Parathyroid adenoma (tissue), 2 donors: ENCODE measurements at regions not wholly inside any gene's neighbourhood (a gene's known extent, or its start where the extent isn't known, plus 50 kb on each side); places are given as distances from the start of the nearest gene placed in this dataset.

Experiments used
- H2AFZ ChIP-seq: fragments of 300-600 bp; sonication (generic); one replicate; pipeline ENCODE4 v1.7.0; 2017; ENCODE audit warnings: antibody characterized with exemption, mild to moderate bottlenecking
- H3K27ac ChIP-seq: fragments of 300-600 bp; sonication (generic); one replicate; pipeline ENCODE4 v1.7.0; 2017
- H3K27me3 ChIP-seq: fragments of 300-600 bp; sonication (generic); one replicate; pipeline ENCODE4 v1.7.0; 2017; ENCODE audit warnings: low read length; ENCODE audit not compliant: control insufficient read depth, insufficient read depth
- H3K36me3 ChIP-seq: fragments of 300-600 bp; sonication (generic); one replicate; pipeline ENCODE4 v1.7.0; 2017; ENCODE audit warnings: low read length; ENCODE audit not compliant: control insufficient read depth, insufficient read depth
- H3K4me1 ChIP-seq: fragments of 300-600 bp; sonication (generic); one replicate; pipeline ENCODE4 v1.7.0; 2017; ENCODE audit warnings: control low read depth
- H3K4me2 ChIP-seq: fragments of 300-600 bp; sonication (generic); one replicate; pipeline ENCODE4 v1.7.0; 2017; ENCODE audit warnings: low read length
- H3K4me3 ChIP-seq: fragments of 300-600 bp; sonication (generic); one replicate; pipeline ENCODE4 v1.7.0; 2017; ENCODE audit warnings: low read depth, low read length
- H3K79me2 ChIP-seq: fragments of 300-600 bp; sonication (generic); one replicate; pipeline ENCODE4 v1.7.0; 2017; ENCODE audit warnings: control low read depth
- H3K9ac ChIP-seq: fragments of 300-600 bp; sonication (generic); one replicate; pipeline ENCODE4 v1.7.0; 2017; ENCODE audit warnings: mild to moderate bottlenecking
- H3K9me3 ChIP-seq: fragments of 300-600 bp; sonication (generic); one replicate; pipeline ENCODE4 v1.7.0; 2017; ENCODE audit warnings: low read length; ENCODE audit not compliant: control insufficient read depth
- TF ChIP-seq, protein P1 (sequence below): fragments of 300-600 bp; sonication (generic); IDR thresholded peaks from one replicate; pipeline ENCODE4 v1.7.0; 2017; ENCODE audit warnings: antibody characterized with exemption, mild to moderate bottlenecking
- donor health status: primary hyperparathyroidism.

GRCh38 chr6:99064834-99065233 is 117.1 kb upstream of the FBXL4 start:
- no peaks in the 10 kb centered on the region for H3K9me3 ChIP-seq
- no peaks in the 10 kb centered on the region for H3K27me3 ChIP-seq
- no peaks in the 10 kb centered on the region for H3K79me2 ChIP-seq
- H3K4me3 ChIP-seq, result no peak overlapping the region
- H3K27ac ChIP-seq, result no peak overlapping the region
- no peaks in the 10 kb centered on the region for H3K36me3 ChIP-seq
- no peak overlapping the region for H3K9ac ChIP-seq
- H2AFZ ChIP-seq, result no peak overlapping the region
- H3K4me1 ChIP-seq, result no peaks in the 10 kb centered on the region
- TF ChIP-seq, protein P1, sequence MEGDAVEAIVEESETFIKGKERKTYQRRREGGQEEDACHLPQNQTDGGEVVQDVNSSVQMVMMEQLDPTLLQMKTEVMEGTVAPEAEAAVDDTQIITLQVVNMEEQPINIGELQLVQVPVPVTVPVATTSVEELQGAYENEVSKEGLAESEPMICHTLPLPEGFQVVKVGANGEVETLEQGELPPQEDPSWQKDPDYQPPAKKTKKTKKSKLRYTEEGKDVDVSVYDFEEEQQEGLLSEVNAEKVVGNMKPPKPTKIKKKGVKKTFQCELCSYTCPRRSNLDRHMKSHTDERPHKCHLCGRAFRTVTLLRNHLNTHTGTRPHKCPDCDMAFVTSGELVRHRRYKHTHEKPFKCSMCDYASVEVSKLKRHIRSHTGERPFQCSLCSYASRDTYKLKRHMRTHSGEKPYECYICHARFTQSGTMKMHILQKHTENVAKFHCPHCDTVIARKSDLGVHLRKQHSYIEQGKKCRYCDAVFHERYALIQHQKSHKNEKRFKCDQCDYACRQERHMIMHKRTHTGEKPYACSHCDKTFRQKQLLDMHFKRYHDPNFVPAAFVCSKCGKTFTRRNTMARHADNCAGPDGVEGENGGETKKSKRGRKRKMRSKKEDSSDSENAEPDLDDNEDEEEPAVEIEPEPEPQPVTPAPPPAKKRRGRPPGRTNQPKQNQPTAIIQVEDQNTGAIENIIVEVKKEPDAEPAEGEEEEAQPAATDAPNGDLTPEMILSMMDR, result no peak
- H3K4me2 ChIP-seq, result no peak overlapping the region

DNA sequence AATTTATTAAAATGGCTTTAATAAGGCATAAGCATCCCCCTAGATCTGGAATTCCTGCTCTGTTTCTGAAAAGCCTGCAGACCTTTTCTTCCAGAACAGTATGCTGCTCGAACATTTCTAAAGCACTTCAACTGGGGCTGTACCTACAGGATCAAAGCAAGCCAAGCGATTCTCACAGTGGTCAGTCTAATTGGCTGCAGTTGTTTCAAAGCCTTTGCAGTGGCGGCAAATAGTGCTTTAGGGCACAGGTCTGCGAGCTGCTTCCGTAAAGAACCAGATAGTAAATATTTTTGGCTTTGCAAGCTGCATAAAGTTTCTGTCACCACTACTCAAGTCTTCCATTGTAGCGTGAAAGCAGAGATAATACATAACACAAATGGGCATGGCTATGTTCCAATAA is 88.9 kb upstream of the FBXL4 start:
- Histone ChIP-seq H3K4me3 (no peak overlapping the region), H3K27ac (no peak overlapping the region), H3K9me3 (no peaks in the 10 kb centered on the region), H3K4me2 (no peak overlapping the region), H3K4me1 (no peaks in the 10 kb centered on the region), H2AFZ (no peak overlapping the region), H3K36me3 (no peaks in the 10 kb centered on the region), H3K27me3 (no peaks in the 10 kb centered on the region), H3K9ac (no peak overlapping the region), H3K79me2 (no peaks in the 10 kb centered on the region)
- TF ChIP-seq, protein P1, result no peak

DNA sequence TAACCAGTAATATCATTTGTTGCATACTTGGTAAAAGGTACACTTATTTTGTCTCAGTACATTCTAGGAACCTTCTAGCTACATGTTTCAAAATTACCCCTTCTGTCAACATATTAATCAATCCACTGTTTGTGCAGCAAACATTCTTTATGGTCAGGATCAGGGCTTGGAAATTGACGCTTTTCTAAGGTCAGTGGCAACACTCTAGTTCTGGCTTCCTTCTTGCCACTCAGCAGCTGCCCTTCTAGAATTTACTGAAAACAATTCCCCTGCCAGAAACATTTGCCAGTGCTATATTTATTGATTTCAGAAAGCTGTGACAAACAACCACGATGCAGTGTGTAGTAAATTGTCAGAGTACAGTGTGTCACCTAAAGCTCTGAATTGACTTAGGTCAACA is 84.7 kb upstream of the FBXL4 start:
- Histone ChIP-seq H3K9ac (no peak overlapping the region), H3K36me3 (no peaks in the 10 kb centered on the region), H3K79me2 (no peaks in the 10 kb centered on the region), H3K27ac (no peak overlapping the region), H3K4me2 (no peak overlapping the region), H3K4me1 (no peaks in the 10 kb centered on the region), H3K27me3 (no peaks in the 10 kb centered on the region), H3K9me3 (no peaks in the 10 kb centered on the region), H2AFZ (no peak overlapping the region), H3K4me3 (no peak overlapping the region)
- TF ChIP-seq, protein P1, result no peak

GRCh38 chr6:99031957-99032356 is 84.2 kb upstream of the FBXL4 start:
- Histone ChIP-seq H2AFZ (no peak overlapping the region), H3K27ac (no peak overlapping the region), H3K9ac (no peak overlapping the region), H3K4me1 (no peaks in the 10 kb centered on the region), H3K27me3 (no peaks in the 10 kb centered on the region), H3K4me2 (no peak overlapping the region), H3K4me3 (no peak overlapping the region), H3K36me3 (no peaks in the 10 kb centered on the region), H3K9me3 (no peaks in the 10 kb centered on the region), H3K79me2 (no peaks in the 10 kb centered on the region)
- TF ChIP-seq, protein P1, result no peak

GRCh38 chr6:99030915-99031314 is 83.2 kb upstream of the FBXL4 start:
- H3K27me3 ChIP-seq, result no peaks in the 10 kb centered on the region
- H3K4me2 ChIP-seq, result no peak overlapping the region
- H3K36me3 ChIP-seq, result no peaks in the 10 kb centered on the region
- H3K9me3 ChIP-seq, result no peaks in the 10 kb centered on the region
- H2AFZ ChIP-seq, result no peak overlapping the region
- H3K4me1 ChIP-seq, result no peaks in the 10 kb centered on the region
- no peak overlapping the region for H3K27ac ChIP-seq
- TF ChIP-seq, protein P1, result no peak
- no peaks in the 10 kb centered on the region for H3K79me2 ChIP-seq
- no peak overlapping the region for H3K9ac ChIP-seq
- no peak overlapping the region for H3K4me3 ChIP-seq
